GM23338 (cell line): ENCODE measurements at regions not wholly inside any gene's neighbourhood (a gene's known extent, or its start where the extent isn't known, plus 50 kb on each side); places are given as distances from the start of the nearest gene placed in this dataset.

Experiments used
- CREB1 ChIP-seq: fragments of 250-450 bp; sonication (Bioruptor Pico); IDR thresholded peaks from 2 replicates; pipeline ENCODE4 v1.5.0; 2020; ENCODE audit warnings: low read depth, mild to moderate bottlenecking, moderate library complexity
- EZH2 ChIP-seq: fragments of 200-600 bp; sonication (generic); IDR thresholded peaks from one replicate; pipeline ENCODE4 v1.8.0; 2017; ENCODE audit warnings: antibody characterized with exemption, mild to moderate bottlenecking, low read depth; ENCODE audit not compliant: unreplicated experiment
- EZH2phosphoT487 ChIP-seq: fragments of 200-600 bp; sonication (generic); IDR thresholded peaks from one replicate; pipeline ENCODE4 v1.8.1; 2018; ENCODE audit warnings: antibody characterized with exemption; ENCODE audit not compliant: unreplicated experiment
- POLR2AphosphoS5 ChIP-seq: IDR thresholded peaks from 2 replicates; pipeline ENCODE4 v1.6.1; 2016; ENCODE audit warnings: antibody characterized with exemption, low read depth
- STAT1 ChIP-seq: IDR thresholded peaks from one replicate; pipeline ENCODE4 v1.6.1; 2016; ENCODE audit warnings: antibody characterized with exemption; ENCODE audit not compliant: unreplicated experiment
- ZNF114 ChIP-seq: fragments of 250-450 bp; sonication (Bioruptor Pico); IDR thresholded peaks from 2 replicates; pipeline ENCODE4 v1.5.0; 2020; ENCODE audit warnings: mild to moderate bottlenecking, moderate library complexity
- ZNF331 ChIP-seq: fragments of 250-450 bp; sonication (Bioruptor Pico); IDR thresholded peaks from 2 replicates; pipeline ENCODE4 v1.5.0; 2020; ENCODE audit warnings: low read depth, mild to moderate bottlenecking, moderate library complexity
- TF ChIP-seq, protein P1 (sequence below), 2 experiments: fragments of 200-600 bp in 1 of 2; sonication (generic) in 1 of 2; conservative IDR thresholded peaks; 2 replicates each; pipeline versions ENCODE4 v1.5.1 to v1.6.1; 2016 to 2017; ENCODE audit warnings: antibody characterized with exemption in 2 of 2, low read depth in 2 of 2, mild to moderate bottlenecking in 2 of 2, moderate library complexity in 1 of 2
- TF ChIP-seq, protein P2 (sequence below): IDR thresholded peaks from one replicate; pipeline ENCODE4 v1.6.1; 2018; ENCODE audit warnings: antibody characterized with exemption; ENCODE audit not compliant: unreplicated experiment

DNA sequence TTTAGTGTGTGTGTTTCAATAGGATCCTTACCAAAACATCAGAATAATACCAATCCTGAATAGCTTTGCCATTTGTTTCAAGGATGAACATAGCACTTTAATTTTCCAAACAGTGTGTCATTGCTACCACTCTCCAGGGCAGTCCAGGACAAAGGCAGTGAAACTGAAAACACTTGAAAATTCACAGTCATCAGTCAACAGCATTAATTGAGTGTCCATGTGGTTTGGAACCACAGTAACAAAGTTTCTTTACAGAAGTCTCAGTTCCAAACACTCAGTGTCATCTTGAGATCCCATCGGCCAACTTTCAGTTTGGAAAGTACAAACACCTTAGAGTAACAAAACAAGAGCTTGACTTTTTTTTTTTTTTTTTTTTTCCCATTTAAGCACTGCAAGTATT lies 228.4 kb upstream of the SOX5 start:
- TF ChIP-seq, protein P1, sequence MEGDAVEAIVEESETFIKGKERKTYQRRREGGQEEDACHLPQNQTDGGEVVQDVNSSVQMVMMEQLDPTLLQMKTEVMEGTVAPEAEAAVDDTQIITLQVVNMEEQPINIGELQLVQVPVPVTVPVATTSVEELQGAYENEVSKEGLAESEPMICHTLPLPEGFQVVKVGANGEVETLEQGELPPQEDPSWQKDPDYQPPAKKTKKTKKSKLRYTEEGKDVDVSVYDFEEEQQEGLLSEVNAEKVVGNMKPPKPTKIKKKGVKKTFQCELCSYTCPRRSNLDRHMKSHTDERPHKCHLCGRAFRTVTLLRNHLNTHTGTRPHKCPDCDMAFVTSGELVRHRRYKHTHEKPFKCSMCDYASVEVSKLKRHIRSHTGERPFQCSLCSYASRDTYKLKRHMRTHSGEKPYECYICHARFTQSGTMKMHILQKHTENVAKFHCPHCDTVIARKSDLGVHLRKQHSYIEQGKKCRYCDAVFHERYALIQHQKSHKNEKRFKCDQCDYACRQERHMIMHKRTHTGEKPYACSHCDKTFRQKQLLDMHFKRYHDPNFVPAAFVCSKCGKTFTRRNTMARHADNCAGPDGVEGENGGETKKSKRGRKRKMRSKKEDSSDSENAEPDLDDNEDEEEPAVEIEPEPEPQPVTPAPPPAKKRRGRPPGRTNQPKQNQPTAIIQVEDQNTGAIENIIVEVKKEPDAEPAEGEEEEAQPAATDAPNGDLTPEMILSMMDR (conservative IDR thresholded peaks at IDR 0.05; ENCODE audit: low read depth in 2 of 2), result no peak
- TF ChIP-seq POLR2AphosphoS5, result no peak
- TF ChIP-seq, protein P2, sequence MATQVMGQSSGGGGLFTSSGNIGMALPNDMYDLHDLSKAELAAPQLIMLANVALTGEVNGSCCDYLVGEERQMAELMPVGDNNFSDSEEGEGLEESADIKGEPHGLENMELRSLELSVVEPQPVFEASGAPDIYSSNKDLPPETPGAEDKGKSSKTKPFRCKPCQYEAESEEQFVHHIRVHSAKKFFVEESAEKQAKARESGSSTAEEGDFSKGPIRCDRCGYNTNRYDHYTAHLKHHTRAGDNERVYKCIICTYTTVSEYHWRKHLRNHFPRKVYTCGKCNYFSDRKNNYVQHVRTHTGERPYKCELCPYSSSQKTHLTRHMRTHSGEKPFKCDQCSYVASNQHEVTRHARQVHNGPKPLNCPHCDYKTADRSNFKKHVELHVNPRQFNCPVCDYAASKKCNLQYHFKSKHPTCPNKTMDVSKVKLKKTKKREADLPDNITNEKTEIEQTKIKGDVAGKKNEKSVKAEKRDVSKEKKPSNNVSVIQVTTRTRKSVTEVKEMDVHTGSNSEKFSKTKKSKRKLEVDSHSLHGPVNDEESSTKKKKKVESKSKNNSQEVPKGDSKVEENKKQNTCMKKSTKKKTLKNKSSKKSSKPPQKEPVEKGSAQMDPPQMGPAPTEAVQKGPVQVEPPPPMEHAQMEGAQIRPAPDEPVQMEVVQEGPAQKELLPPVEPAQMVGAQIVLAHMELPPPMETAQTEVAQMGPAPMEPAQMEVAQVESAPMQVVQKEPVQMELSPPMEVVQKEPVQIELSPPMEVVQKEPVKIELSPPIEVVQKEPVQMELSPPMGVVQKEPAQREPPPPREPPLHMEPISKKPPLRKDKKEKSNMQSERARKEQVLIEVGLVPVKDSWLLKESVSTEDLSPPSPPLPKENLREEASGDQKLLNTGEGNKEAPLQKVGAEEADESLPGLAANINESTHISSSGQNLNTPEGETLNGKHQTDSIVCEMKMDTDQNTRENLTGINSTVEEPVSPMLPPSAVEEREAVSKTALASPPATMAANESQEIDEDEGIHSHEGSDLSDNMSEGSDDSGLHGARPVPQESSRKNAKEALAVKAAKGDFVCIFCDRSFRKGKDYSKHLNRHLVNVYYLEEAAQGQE, result no peak
- TF ChIP-seq EZH2phosphoT487, result no peak
- no peak for TF ChIP-seq EZH2
- TF ChIP-seq ZNF331 (CRISPR knock-in tag), result no peak
- TF ChIP-seq STAT1, result no peak
- no peak for TF ChIP-seq ZNF114 (CRISPR knock-in tag)
- TF ChIP-seq CREB1 (CRISPR knock-in tag), result no peak
